ENCODE measurements at regions not wholly inside any gene's neighbourhood (a gene's known extent, or its start where the extent isn't known, plus 50 kb on each side); places are given as distances from the start of the nearest gene placed in this dataset.

DNA sequence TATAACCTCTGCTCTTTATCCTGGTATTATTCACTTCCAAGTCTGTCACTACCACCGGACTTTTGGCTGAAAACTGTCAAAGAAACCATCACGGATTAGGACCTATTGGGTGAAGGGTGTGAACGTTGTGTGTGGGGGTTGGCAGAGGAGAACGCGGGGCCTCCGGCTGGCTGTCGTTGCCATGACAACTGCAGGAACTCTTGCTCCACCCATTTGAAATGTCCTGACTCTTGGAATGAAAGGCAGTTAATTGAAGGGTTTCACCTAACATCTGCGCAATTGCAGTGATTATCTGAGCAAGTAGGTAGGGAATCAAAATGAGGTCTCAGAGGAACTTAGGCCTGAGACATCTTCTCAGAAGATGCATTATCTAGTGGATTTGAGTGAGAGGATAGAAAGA is 60.9 kb upstream of the CLMP start:
- no peaks in the 10 kb centered on the region for H3K79me2 ChIP-seq (ENCODE audit: low read length)
- no peaks in the 10 kb centered on the region for H3F3A ChIP-seq (ENCODE audit: insufficient read depth, low read length)
- no peak for DNase-seq
- H3K36me3 ChIP-seq (replicated peaks; ENCODE audit: insufficient read depth, low read length) = no peaks in the 10 kb centered on the region
- H3K9me2 ChIP-seq (replicated peaks; ENCODE audit: insufficient read depth, low read length) = no peaks in the 10 kb centered on the region
- H2AFZ ChIP-seq (ENCODE audit: low read length) = no peak overlapping the region
- no peaks in the 10 kb centered on the region for H3K9me3 ChIP-seq (replicated peaks; ENCODE audit: insufficient read depth, low read length)
- no peaks in the 10 kb centered on the region for H3K4me1 ChIP-seq (ENCODE audit: low read length)
- TF ChIP-seq, protein P1, sequence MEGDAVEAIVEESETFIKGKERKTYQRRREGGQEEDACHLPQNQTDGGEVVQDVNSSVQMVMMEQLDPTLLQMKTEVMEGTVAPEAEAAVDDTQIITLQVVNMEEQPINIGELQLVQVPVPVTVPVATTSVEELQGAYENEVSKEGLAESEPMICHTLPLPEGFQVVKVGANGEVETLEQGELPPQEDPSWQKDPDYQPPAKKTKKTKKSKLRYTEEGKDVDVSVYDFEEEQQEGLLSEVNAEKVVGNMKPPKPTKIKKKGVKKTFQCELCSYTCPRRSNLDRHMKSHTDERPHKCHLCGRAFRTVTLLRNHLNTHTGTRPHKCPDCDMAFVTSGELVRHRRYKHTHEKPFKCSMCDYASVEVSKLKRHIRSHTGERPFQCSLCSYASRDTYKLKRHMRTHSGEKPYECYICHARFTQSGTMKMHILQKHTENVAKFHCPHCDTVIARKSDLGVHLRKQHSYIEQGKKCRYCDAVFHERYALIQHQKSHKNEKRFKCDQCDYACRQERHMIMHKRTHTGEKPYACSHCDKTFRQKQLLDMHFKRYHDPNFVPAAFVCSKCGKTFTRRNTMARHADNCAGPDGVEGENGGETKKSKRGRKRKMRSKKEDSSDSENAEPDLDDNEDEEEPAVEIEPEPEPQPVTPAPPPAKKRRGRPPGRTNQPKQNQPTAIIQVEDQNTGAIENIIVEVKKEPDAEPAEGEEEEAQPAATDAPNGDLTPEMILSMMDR (IDR thresholded peaks at IDR 0.05; ENCODE audit: low read length) = no peak
- TF ChIP-seq EZH2phosphoT487 (IDR thresholded peaks at IDR 0.05; ENCODE audit: low read length) (no peak), EZH2 (optimal IDR thresholded peaks at IDR 0.05; ENCODE audit: low read depth, low read length) (no peak)
- H3K9ac ChIP-seq (ENCODE audit: low read length) = no peak overlapping the region
- no peak overlapping the region for H3K4me3 ChIP-seq (ENCODE audit: low read length)
- H3K27me3 ChIP-seq (replicated peaks; ENCODE audit: insufficient read depth, low read length) = no peaks in the 10 kb centered on the region
- H4K20me1 ChIP-seq (ENCODE audit: insufficient read depth, low read length) = no peaks in the 10 kb centered on the region
- H3K4me2 ChIP-seq (ENCODE audit: low read depth, low read length) = no peak overlapping the region
- H3K27ac ChIP-seq (ENCODE audit: low read length) = no peak overlapping the region

DNA sequence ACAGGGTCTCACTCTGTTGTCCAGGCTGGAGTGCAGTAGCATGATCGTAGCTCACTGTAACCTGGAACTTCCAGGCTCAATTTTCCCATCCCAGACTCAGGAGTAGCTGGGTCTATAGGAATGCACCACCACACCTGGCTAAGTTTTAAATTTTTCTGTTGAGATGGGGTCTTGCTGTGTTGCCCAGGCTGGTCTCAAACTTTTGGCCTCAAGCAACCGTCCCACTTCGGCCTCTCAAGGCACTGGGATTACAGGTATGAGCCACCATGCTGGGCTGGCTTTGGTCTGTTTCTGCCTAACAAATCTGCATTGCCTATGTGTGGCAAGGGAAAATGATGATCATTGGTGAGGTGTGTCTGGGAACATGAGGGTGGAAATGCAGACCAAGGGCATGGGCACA is 59.3 kb upstream of the CLMP start:
- DNase-seq = no peak
- Histone ChIP-seq H4K20me1 (ENCODE audit: insufficient read depth, low read length) (no peaks in the 10 kb centered on the region), H3K36me3 (replicated peaks; ENCODE audit: insufficient read depth, low read length) (no peaks in the 10 kb centered on the region), H3K4me2 (ENCODE audit: low read depth, low read length) (no peak overlapping the region), H3K9ac (ENCODE audit: low read length) (no peak overlapping the region), H3F3A (ENCODE audit: insufficient read depth, low read length) (no peaks in the 10 kb centered on the region), H3K9me2 (replicated peaks; ENCODE audit: insufficient read depth, low read length) (no peaks in the 10 kb centered on the region), H3K4me1 (ENCODE audit: low read length) (no peaks in the 10 kb centered on the region), H2AFZ (ENCODE audit: low read length) (no peak overlapping the region), H3K79me2 (ENCODE audit: low read length) (no peaks in the 10 kb centered on the region), H3K27ac (ENCODE audit: low read length) (no peak overlapping the region), H3K9me3 (replicated peaks; ENCODE audit: insufficient read depth, low read length) (no peaks in the 10 kb centered on the region), H3K4me3 (ENCODE audit: low read length) (no peak overlapping the region), H3K27me3 (replicated peaks; ENCODE audit: insufficient read depth, low read length) (no peaks in the 10 kb centered on the region)
- TF ChIP-seq EZH2 (optimal IDR thresholded peaks at IDR 0.05; ENCODE audit: low read depth, low read length) (no peak), EZH2phosphoT487 (IDR thresholded peaks at IDR 0.05; ENCODE audit: low read length) (no peak)
- TF ChIP-seq, protein P1 (IDR thresholded peaks at IDR 0.05; ENCODE audit: low read length) = no peak

DNA sequence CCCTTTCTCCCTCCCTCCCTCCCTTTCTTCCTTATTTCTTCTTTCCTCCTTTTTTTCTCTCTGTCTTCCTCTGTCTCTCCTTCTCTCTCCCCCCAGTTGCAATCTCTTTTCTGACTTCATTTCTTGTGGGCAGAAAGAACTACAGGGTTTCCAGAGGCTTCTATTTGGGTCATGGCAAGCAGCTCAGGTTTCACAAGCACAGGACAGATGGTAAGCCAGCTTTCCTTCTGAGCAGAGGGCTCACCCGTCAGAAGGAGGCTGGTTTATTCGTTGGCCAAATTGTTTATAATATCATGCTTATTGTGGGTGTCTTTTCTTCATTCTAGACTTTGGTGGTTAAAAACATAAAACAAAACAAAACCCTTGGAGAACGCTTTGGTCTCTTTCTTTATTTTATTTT is 58.9 kb upstream of the CLMP start:
- Histone ChIP-seq H3K4me3 (ENCODE audit: low read length) (no peak overlapping the region), H3K9ac (ENCODE audit: low read length) (no peak overlapping the region), H3K9me3 (replicated peaks; ENCODE audit: insufficient read depth, low read length) (no peaks in the 10 kb centered on the region), H4K20me1 (ENCODE audit: insufficient read depth, low read length) (no peaks in the 10 kb centered on the region), H3K27ac (ENCODE audit: low read length) (no peak overlapping the region), H3K4me1 (ENCODE audit: low read length) (no peaks in the 10 kb centered on the region), H3K27me3 (replicated peaks; ENCODE audit: insufficient read depth, low read length) (no peaks in the 10 kb centered on the region), H3K36me3 (replicated peaks; ENCODE audit: insufficient read depth, low read length) (no peaks in the 10 kb centered on the region), H3K4me2 (ENCODE audit: low read depth, low read length) (no peak overlapping the region), H3K79me2 (ENCODE audit: low read length) (no peaks in the 10 kb centered on the region), H3F3A (ENCODE audit: insufficient read depth, low read length) (no peaks in the 10 kb centered on the region), H3K9me2 (replicated peaks; ENCODE audit: insufficient read depth, low read length) (no peaks in the 10 kb centered on the region), H2AFZ (ENCODE audit: low read length) (no peak overlapping the region)
- no peak for DNase-seq
- TF ChIP-seq, protein P1 (IDR thresholded peaks at IDR 0.05; ENCODE audit: low read length) = no peak
- TF ChIP-seq EZH2phosphoT487 (IDR thresholded peaks at IDR 0.05; ENCODE audit: low read length) = no peak
- TF ChIP-seq EZH2 (optimal IDR thresholded peaks at IDR 0.05; ENCODE audit: low read depth, low read length) = no peak

Data from MM.1S (cell line).